Smooth muscle cell (in vitro differentiated cells): ENCODE measurements at regions not wholly inside any gene's neighbourhood (a gene's known extent, or its start where the extent isn't known, plus 50 kb on each side); places are given as distances from the start of the nearest gene placed in this dataset.
A peak's percentile ranks its signal among the peaks of the same experiment; 100 is the strongest.

Experiments used
- DNase-seq: peaks from one replicate; lab custom pipeline; 2025; ENCODE audit not compliant: unreplicated experiment; lab: John Stamatoyannopoulos, UW
- H2AFZ ChIP-seq: fragments of 200-600 bp; sonication (generic); 2 replicates; pipeline ENCODE4 v1.6.0; 2016; ENCODE audit warnings: antibody characterized with exemption, low read depth, mild to moderate bottlenecking
- H3F3A ChIP-seq: fragments of 200-600 bp; sonication (generic); 2 replicates; pipeline ENCODE4 v1.6.0; 2017; ENCODE audit warnings: antibody characterized with exemption, low read depth
- H3K27ac ChIP-seq: fragments of 200-600 bp; sonication (generic); 2 replicates; pipeline ENCODE4 v1.5.1; 2016; ENCODE audit warnings: low read depth, mild to moderate bottlenecking
- H3K27me3 ChIP-seq: fragments of 200-600 bp; sonication (generic); 2 replicates; pipeline ENCODE4 v1.6.1; 2016; ENCODE audit warnings: low read depth, mild to moderate bottlenecking
- H3K36me3 ChIP-seq: fragments of 200-600 bp; sonication (generic); 2 replicates; pipeline ENCODE4 v1.5.1; 2016; ENCODE audit warnings: low read depth
- H3K4me1 ChIP-seq: fragments of 200-600 bp; sonication (generic); 2 replicates; pipeline ENCODE4 v1.5.1; 2016; ENCODE audit warnings: low read depth
- H3K4me2 ChIP-seq: fragments of 200-600 bp; sonication (generic); 2 replicates; pipeline ENCODE4 v1.6.0; 2016; ENCODE audit warnings: mild to moderate bottlenecking
- H3K4me3 ChIP-seq: fragments of 200-600 bp; sonication (generic); 2 replicates; pipeline ENCODE4 v1.5.1; 2016; ENCODE audit warnings: mild to moderate bottlenecking
- H3K79me2 ChIP-seq: fragments of 200-600 bp; sonication (generic); 2 replicates; pipeline ENCODE4 v1.6.0; 2016; ENCODE audit warnings: low read depth, mild to moderate bottlenecking
- H3K9ac ChIP-seq: fragments of 200-600 bp; sonication (generic); 2 replicates; pipeline ENCODE4 v1.6.0; 2016; ENCODE audit warnings: low read depth
- H3K9me3 ChIP-seq: fragments of 200-600 bp; sonication (generic); replicated peaks from 2 replicates; pipeline ENCODE4 v1.5.1; 2016; ENCODE audit warnings: low read depth
- H4K20me1 ChIP-seq: fragments of 200-600 bp; sonication (generic); 2 replicates; pipeline ENCODE4 v1.6.0; 2016; ENCODE audit warnings: low read depth
- CTCF ChIP-seq: fragments of 200-600 bp; sonication (generic); IDR thresholded peaks from 2 replicates; pipeline ENCODE4 v1.5.1; 2017; ENCODE audit warnings: borderline replicate concordance, mild to moderate bottlenecking, antibody characterized with exemption; ENCODE audit not compliant: insufficient read depth, poor library complexity, severe bottlenecking
- WGBS: methylation state at CpG from one replicate; pipeline ENCODE4 v1.1.7; 2016; ENCODE audit warnings: low lambda C conversion rate; 5-methylcytosine and 5-hydroxymethylcytosine counted together

DNA sequence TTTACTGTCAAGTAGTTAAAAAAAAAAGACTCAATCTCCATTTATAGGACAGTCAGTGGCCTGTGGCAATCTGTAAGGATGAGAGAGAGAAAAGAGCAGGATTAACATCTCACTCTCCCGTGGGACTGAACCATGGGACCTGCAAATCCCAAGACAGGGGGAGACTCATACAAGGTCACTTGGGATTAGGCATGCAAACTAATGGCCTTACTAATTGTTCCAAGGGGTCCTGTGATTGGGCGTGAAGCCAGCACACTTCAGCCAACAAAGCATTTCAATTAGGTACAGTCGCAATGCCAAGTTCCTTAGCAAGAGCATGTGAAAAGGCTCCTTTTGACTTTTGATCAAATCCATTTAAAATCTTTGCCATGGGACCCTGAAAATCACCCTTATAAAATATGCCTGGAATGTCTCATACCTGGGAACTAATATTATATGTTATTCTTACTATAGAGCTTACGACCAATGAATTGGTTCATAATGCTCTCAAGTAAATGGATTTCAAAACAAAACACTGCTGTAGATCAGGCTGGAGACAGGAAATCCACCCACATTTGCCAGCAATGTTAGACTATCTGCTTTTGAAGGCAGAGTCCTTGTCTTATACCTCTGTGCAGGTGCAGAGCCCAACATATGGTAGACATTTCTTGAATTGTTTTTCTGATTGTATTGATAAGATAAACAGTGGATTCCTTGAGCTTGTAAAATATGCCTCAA is 412.5 kb downstream of the GJA1 start:
- Histone ChIP-seq H3K27ac (peak overlapping the region; percentile 21), H3K9ac (no peak overlapping the region), H3F3A (no peaks in the 10 kb centered on the region), H3K36me3 (no peaks in the 10 kb centered on the region), H3K79me2 (peaks cover 9% of the 10 kb centered on the region), H3K27me3 (no peaks in the 10 kb centered on the region), H3K4me2 (peak overlapping the region; percentile 68), H4K20me1 (no peaks in the 10 kb centered on the region), H3K4me1 (peaks cover 38% of the 10 kb centered on the region), H2AFZ (peak overlapping the region; percentile 6), H3K4me3 (no peak overlapping the region), H3K9me3 (no peaks in the 10 kb centered on the region)
- no peak for DNase-seq
- 62% methylated on average over 4 of the region's 4 CpGs for whole genome bisulfite sequencing
- no peak for TF ChIP-seq CTCF

- Histone ChIP-seq H3K9ac (no peak overlapping the region), H3K27ac (peak overlapping the region; percentile 21), H3K4me1 (peaks cover 38% of the 10 kb centered on the region), H3K4me2 (peak overlapping the region; percentile 68), H4K20me1 (no peaks in the 10 kb centered on the region), H3K9me3 (no peaks in the 10 kb centered on the region), H3K36me3 (no peaks in the 10 kb centered on the region), H2AFZ (peak overlapping the region; percentile 6), H3K4me3 (no peak overlapping the region), H3K79me2 (peaks cover 9% of the 10 kb centered on the region), H3F3A (no peaks in the 10 kb centered on the region), H3K27me3 (no peaks in the 10 kb centered on the region)
- WGBS, result 41% methylated on average over 6 of the region's 6 CpGs
- DNase-seq, result no peak
- TF ChIP-seq CTCF, result no peak
These were observed 413.2 kb downstream of the GJA1 start for GRCh38 chr6:121848523-121849255.

DNA sequence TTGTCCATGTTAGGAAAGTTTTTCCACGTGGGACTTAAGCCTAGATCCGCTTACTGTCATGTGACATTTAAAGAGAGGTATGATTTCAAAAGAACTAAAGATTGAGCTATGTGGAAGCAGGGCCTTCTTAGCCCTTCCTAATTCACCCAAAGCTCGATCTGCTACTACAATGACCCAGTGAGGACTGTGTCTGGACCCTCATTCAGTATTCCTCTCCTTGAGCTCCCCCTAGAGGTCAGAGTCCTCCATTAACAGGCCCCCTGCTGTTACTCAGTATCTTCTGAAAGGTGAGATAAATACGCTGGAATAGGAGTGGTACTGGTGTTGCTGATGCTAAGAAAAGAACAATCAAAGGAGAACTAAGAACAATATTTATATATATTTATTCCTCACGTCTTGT is 414.0 kb downstream of the GJA1 start:
- H3K79me2 ChIP-seq, result peaks cover 9% of the 10 kb centered on the region
- WGBS, result 13% methylated on average over 5 of the region's 5 CpGs

More for the DNA sequence above, 414.0 kb downstream of the GJA1 start:
- Histone ChIP-seq H4K20me1 (no peaks in the 10 kb centered on the region), H3F3A (no peaks in the 10 kb centered on the region), H3K4me1 (peaks cover 42% of the 10 kb centered on the region), H3K4me2 (peak overlapping the region; percentile 68), H3K27me3 (no peaks in the 10 kb centered on the region), H3K9me3 (no peaks in the 10 kb centered on the region), H3K9ac (no peak overlapping the region), H2AFZ (peak overlapping the region; percentile 28), H3K27ac (peak overlapping the region; percentile 21), H3K36me3 (no peaks in the 10 kb centered on the region), H3K4me3 (no peak overlapping the region)
- peak; percentile 2 for DNase-seq
- TF ChIP-seq CTCF, result peak; percentile 81
